Fibroblast of skin of abdomen (primary cell): ENCODE measurements at regions not wholly inside any gene's neighbourhood (a gene's known extent, or its start where the extent isn't known, plus 50 kb on each side); places are given as distances from the start of the nearest gene placed in this dataset.

Source experiments
- DNase-seq: peaks from one replicate; pipeline ENCODE4 v3.0.0-alpha.2; 2013

GRCh38 chr18:68520406-68521075, 194.4 kb downstream of the TMX3 start:
- peak; percentile 77 for DNase-seq

DNA sequence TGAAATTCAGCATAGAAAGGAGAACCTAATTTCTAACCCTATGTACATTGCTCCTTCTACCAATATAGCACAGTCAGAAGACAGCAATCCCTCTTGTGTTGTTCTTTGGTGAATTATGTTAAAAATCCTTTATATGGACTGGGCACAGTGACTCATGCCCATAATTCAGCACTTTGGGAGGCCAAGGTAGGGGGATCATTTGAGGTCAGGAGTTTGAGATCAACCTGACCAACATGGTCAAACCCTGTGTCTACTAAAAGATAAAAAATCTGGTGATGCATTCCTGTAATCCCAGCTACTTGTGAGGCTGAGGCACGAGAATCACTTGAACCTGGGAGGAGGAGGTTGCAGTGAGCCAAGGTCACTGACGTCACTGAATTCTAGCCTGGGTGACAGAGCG, 195.6 kb downstream of the TMX3 start:
- peak; percentile 59 for DNase-seq

- no peak for DNase-seq
These were observed 205.0 kb downstream of the TMX3 start for GRCh38 chr18:68509902-68510301.

DNA sequence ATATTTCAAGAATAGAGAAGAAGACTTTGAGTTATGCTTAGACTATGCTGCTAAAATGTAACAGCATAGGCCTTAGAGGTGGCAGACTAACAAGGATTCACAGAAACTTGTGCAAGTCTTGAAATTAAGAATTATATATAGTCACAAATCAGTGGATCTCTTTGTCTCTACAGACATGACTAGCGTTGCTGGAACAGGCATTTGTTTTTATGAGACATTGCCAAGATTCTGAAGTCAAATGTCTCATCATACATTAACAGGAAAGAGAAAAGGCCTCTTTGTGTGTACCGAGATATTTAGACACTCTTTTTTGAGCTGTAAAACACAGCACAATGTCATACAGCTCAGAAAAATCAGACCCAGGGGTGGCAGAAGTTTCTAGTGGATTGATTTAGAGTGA, 207.1 kb downstream of the TMX3 start:
- no peak for DNase-seq

DNA sequence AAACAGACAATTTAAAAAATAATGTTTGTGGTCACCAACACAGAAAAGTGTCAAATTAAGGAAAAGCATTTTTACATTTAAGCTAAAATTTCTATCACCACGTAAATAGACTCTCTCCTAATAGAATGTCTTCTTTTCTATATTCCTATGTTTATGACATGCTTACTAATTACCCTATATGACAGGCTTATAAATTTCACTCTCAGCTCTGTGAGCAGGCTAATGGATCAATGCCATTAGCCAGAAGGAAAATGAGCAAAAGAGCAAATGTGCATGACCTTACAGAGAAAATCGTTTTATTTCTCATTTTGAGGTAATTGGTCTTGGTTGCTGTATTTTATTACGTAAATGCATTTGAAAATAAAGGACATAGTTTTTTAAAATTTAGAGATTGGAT, 209.7 kb downstream of the TMX3 start:
- no peak for DNase-seq

DNA sequence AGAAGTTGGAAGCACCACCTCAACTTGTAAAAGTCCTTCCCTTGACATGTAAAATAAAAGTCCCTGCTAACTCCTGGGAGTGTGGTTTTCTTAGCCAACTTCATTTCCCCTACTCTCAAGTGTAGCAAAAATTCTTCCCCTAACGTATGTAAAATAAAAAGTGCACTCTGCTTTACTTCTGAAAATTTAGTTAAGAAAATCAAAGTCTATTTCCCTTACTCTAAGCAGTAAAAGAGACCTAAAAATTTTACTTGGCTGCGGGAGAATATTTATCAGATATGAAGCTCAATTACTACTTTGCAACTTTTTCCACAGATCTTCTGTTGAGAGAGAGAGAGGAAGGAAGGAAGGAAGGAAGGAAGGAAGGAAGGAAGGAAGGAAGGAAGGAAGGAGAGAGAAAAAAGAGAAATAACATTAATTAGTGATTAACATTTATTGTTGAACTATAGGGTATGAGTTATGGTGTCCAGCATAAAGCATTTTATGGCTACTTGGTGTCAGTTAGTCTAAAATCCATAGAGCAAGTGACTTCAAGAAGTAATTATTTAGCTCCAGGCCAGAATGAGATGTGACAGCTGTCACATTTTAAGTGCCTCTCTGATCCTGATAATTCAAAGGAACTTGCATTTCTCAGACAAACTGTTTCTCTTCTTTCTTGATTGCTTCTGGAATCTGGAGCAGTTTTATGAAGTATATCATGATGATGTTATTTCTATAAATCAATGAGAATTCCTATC, 210.3 kb downstream of the TMX3 start:
- DNase-seq = no peak

DNA sequence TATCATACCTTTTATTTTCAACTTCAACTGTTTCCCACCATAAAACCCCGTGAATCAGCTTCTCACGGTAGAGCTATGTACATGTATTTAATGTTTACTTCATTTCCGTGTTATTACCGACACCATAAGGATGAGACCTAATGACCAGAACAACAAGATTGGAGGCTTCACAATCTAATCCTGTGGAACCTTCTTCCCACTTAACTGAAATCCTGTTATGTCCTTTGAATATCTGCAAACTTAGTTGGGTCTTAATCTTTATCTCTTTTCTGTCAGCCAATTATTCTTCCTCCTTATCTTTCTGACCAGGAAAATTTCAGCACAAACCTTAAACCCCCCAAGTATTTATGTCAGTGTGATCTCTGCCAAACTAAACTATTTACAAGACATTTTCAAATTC, 214.4 kb downstream of the TMX3 start:
- DNase-seq = no peak

GRCh38 chr18:68499141-68499540, 215.8 kb downstream of the TMX3 start:
- DNase-seq = no peak

DNA sequence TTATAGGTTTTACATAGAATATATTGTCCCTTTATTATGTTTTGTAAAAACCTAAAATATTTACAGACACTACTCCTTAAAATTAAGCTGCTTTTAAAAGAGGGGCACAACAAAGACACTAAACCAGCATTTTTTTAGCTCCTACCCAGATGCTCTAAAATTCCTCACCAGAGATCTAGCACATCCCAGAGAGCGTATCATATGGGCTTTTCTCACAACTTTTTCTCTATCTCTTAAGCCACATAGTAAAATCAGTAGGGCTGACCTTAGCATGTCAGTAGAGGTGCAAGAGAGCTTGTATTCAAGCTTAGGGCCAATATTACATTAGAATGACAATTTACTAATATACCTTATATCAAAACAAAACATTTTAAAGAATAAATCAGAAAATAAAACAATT, 216.3 kb downstream of the TMX3 start:
- no peak for DNase-seq

GRCh38 chr18:68498185-68498584, 216.7 kb downstream of the TMX3 start:
- DNase-seq = no peak

DNA sequence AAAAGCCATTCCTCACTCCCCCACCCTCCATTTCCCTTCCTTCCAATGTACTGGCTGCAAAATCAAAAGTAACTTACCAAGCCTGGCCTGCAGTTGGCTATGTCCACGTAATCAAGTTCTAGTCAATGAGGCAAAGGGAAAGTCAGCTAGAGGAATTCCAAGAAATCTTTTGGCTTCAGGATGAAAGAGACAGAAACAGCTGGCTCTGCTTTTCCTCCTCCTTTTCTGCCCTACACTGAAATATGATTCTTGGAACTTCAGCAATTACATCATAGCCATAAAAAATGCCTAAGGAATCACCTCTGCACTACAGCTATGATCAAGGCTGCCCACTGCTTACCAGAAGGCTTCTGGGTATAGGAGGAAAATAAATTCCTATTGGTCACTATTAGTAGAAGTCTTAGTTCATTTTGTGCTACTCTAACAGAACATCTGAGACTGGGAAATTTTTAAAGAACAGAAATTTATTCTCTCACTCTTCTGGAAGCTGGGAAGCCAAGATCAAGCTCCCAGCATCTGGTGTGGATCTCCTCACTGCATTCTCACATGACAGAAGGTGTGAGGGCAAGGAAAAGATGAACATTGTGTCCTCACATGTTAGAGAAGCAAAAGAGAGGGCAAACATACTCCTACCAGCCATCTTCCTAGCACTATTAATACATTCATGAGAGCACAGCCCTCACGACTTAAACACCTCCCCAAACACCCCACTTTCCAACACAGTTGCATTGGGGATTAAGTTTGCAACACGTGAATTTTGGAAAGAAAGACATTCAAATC, 219.9 kb downstream of the TMX3 start:
- peak; percentile 97 for DNase-seq

GRCh38 chr18:68489013-68489792, 225.7 kb downstream of the TMX3 start:
- no peak for DNase-seq

DNA sequence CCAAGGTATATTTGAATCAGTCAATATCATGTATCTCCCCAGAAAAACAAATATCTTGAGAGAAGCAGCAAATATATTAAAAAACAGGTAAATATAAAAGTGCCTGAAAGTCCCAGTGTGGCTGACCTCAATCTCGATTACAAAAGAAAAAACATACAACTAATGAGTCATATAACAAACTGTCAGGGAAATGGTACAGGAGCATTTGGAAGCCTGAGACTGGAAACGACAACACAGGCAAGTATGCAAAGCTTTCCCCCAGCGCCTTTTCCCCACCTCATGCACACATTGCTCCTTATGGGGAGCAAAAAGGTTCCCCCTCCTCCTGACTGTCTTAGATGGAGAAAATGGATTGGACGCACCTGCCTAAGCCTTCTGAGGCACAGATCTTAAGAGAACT, 230.7 kb downstream of the TMX3 start:
- DNase-seq = no peak

DNA sequence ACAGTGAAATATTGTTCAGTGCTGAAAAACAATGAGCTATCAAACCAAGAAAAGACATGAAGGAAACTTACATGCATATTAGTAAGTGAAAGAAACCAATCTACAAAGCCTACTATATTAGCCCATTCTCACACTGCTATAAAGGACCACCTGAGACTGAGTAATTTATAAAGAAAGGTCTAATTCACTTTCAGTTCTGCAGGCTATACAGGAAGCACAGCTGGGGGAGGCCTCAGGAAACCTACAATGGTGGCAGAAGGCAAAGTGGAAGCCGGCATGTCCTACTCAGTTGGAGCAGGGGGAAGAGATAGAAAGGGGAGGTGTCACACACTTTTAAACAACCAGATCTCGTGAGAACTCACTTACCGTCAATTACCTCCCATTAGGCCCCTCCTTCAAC, 232.1 kb downstream of the TMX3 start:
- no peak for DNase-seq

DNA sequence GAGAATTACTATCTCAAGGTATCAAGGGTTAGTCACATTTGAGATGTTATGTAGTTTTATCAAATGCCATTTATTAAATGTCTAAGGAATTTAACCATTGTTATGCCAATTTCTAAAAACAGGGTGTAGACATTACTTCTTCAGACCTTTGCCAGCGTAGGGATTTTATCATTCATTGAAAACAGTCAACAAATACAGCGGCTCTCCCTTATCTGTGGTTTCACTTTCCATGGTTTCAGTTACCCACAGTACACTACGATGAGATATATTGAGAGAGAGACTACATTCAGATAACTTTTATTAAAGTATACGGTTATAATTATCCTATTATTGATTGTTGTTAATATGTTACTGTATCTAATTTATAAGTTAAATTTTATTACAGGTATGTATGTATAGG, 234.7 kb downstream of the TMX3 start:
- DNase-seq = no peak

GRCh38 chr18:68478246-68478645, 236.7 kb downstream of the TMX3 start:
- DNase-seq = no peak

GRCh38 chr18:68475883-68476282, 239.0 kb downstream of the TMX3 start:
- DNase-seq = no peak

DNA sequence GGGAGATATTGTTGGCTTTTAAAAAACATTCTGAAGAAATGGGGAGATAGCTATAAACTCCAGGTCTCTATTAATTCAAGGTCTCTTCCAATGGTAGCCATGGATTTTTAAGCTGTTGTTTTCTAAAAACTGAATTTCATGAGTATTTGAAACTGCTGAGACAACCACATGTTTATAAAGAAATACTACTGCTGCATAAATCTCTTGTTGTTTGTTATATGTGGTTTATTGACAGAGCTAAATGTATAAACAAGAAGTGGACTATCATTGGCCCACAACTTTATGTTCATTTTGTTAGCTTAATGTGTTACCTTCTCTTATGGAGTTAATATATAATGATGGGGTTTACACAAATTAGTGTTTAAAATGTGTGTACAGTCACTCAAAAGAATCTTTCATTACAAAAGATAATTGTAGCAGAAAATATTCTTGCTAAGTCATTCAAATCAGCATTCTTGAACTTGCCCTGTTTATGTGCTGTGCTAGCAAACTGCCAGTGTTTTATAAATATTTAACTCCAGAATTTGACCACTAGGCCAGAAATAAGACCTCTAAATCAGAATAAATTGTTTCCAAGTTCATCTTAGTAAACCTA, 242.1 kb downstream of the TMX3 start:
- no peak for DNase-seq

DNA sequence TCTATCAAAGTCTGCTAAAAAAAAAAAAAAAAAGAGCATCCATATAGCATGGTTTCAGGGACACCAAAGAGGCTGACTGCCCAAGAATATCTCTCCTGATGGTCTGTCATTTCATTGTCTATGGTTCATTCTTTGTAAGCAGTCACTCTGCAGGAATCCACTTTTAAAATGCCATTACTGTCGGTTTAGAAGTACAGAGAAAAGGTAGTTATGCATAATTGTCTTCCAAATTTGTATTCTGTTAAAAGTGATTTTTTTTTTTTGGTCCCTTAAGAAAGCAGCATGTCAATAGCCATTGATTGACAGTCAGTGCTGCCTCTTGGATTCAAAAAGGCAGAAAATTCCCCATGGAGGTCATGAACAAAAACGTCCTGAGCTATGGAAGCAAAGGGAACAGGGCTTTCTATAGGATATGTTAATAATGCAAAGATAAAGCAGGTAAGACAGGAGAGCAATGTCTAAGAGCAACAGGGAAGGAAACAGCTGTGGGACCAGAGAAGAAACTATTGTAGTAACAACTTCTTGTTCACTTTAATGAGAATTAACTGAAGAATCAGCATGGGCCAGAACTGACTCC, 245.8 kb downstream of the TMX3 start:
- DNase-seq = no peak

DNA sequence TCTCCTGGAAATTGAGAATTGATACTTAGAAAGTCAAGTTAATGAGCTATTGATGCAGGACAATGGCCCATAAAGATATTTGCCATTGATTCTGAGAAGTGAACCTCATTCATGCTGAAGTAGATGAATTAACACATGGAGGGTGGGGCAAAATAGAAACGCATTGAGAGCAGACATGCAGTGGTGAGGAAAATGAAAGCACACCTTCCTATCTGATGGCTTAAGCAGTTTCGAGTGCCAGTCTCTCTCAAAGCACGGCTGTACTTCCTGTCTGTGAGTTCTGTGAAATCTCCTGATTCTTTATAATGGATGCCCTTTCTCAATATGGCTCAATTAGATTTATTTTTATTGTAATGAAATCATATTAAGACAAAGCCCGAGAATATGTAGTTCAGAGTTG, 247.0 kb downstream of the TMX3 start:
- no peak for DNase-seq

- DNase-seq = no peak
These were observed 247.6 kb downstream of the TMX3 start for GRCh38 chr18:68467329-68467728.

DNA sequence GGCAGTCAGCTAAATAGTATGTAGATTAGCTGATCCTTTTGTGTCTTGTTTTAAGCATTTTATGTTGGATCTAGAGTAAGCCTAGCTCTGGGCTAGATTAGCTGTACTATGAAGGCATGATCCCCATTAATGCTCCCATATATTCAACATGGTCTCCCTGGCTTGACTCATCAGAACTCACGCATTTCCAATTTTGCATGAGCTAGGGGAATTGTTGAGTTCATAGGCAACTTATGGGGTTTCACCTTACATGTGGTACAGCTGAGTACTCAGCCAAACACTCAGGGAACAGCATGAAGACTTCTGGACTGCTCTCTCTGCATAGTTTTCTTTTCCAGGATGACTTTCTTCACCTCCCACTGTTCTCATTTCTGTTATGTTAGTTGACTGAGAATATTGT, 248.2 kb downstream of the TMX3 start:
- no peak for DNase-seq
